Endodermal cell (in vitro differentiated cells): ENCODE measurements at regions not wholly inside any gene's neighbourhood (a gene's known extent, or its start where the extent isn't known, plus 50 kb on each side); places are given as distances from the start of the nearest gene placed in this dataset.
A peak's percentile ranks its signal among the peaks of the same experiment; 100 is the strongest.

ENCODE experiments used
- DNase-seq: peaks from one replicate; pipeline ENCODE4 v3.0.0-alpha.2; 2017
- H3K27ac ChIP-seq: 2 replicates; pipeline ENCODE4 v1.5.1; 2013; ENCODE audit warnings: mild to moderate bottlenecking, low read depth, low read length, moderate library complexity
- H3K27me3 ChIP-seq: 2 replicates; pipeline ENCODE4 v1.6.1; 2013; ENCODE audit warnings: mild to moderate bottlenecking, low read length, moderate library complexity; ENCODE audit not compliant: insufficient read depth, control insufficient read depth, poor library complexity, severe bottlenecking
- H3K36me3 ChIP-seq: 2 replicates; pipeline ENCODE4 v1.7.0; 2013; ENCODE audit warnings: mild to moderate bottlenecking, low read length, moderate library complexity; ENCODE audit not compliant: control insufficient read depth, insufficient read depth
- H3K4me1 ChIP-seq: one replicate; pipeline ENCODE4 v1.7.0; 2013; ENCODE audit warnings: low read length; ENCODE audit not compliant: control insufficient read depth, insufficient read depth
- H3K4me3 ChIP-seq: 2 replicates; pipeline ENCODE4 v1.5.1; 2013; ENCODE audit warnings: mild to moderate bottlenecking, low read length, moderate library complexity
- H3K9ac ChIP-seq: 2 replicates; pipeline ENCODE4 v1.6.1; 2013; ENCODE audit warnings: mild to moderate bottlenecking, low read length, moderate library complexity; ENCODE audit not compliant: poor library complexity, severe bottlenecking; ENCODE audit errors: extremely low read depth
- H3K9me3 ChIP-seq: 2 replicates; pipeline ENCODE4 v1.6.1; 2013; ENCODE audit warnings: mild to moderate bottlenecking, low read length, moderate library complexity; ENCODE audit not compliant: control insufficient read depth
- H3K27ac Mint-ChIP-seq: 2 replicates; pipeline ENCODE4 v1.8.0; 2020; ENCODE audit warnings: mixed read lengths
- H3K27me3 Mint-ChIP-seq: 2 replicates; pipeline ENCODE4 v1.8.0; 2021; ENCODE audit warnings: mild to moderate bottlenecking, mixed read lengths; ENCODE audit not compliant: insufficient read depth
- H3K36me3 Mint-ChIP-seq: 2 replicates; pipeline ENCODE4 v1.8.0; 2020; ENCODE audit warnings: low read depth, mixed read lengths
- H3K4me1 Mint-ChIP-seq: 2 replicates; pipeline ENCODE4 v1.8.0; 2020; ENCODE audit warnings: mixed read lengths
- H3K4me3 Mint-ChIP-seq: 2 replicates; pipeline ENCODE4 v1.8.0; 2020; ENCODE audit warnings: mild to moderate bottlenecking, moderate library complexity, mixed read lengths
- H3K9me3 Mint-ChIP-seq: 2 replicates; pipeline ENCODE4 v1.8.0; 2020; ENCODE audit warnings: mild to moderate bottlenecking, mixed read lengths
- WGBS, 2 experiments: methylation state at CpG; one replicate each; pipeline versions ENCODE4 v1.1.5 to v1.1.7; 2013; ENCODE audit warnings: missing lambda C conversion rate in 2 of 2, mixed read lengths in 1 of 2; ENCODE audit not compliant: insufficient coverage in 1 of 2, insufficient read length in 1 of 2; 5-methylcytosine and 5-hydroxymethylcytosine counted together
- TF ChIP-seq, protein P1 (sequence below): fragments of 200-600 bp; sonication (generic); conservative IDR thresholded peaks from 2 replicates; pipeline ENCODE4 v1.5.0; 2021; ENCODE audit warnings: antibody characterized with exemption, mild to moderate bottlenecking

DNA sequence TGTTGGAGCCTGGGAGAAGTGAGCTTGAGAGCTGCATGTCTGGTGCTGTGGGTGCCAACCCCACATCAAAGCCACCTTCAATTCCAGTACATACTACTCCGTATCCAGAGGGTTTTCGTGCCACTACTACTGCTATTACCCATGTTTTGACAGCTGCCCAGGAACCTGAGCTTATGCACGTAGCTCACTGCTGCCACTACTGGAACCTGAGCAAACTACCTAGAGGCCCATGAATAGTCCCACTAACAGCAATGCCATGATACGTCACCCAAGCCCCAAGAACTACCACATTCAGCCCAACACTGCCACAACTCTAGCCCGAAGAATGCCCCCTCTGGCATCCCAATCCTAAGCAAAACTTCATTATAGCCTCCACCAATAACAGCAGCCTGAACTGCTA, 215.2 kb upstream of the BCHE start:
- no peak overlapping the region for H3K27ac ChIP-seq
- no peak overlapping the region for H3K4me3 Mint-ChIP-seq
- H3K27me3 Mint-ChIP-seq: no peaks in the 10 kb centered on the region
- H3K9ac ChIP-seq: no peak overlapping the region
- TF ChIP-seq, protein P1, sequence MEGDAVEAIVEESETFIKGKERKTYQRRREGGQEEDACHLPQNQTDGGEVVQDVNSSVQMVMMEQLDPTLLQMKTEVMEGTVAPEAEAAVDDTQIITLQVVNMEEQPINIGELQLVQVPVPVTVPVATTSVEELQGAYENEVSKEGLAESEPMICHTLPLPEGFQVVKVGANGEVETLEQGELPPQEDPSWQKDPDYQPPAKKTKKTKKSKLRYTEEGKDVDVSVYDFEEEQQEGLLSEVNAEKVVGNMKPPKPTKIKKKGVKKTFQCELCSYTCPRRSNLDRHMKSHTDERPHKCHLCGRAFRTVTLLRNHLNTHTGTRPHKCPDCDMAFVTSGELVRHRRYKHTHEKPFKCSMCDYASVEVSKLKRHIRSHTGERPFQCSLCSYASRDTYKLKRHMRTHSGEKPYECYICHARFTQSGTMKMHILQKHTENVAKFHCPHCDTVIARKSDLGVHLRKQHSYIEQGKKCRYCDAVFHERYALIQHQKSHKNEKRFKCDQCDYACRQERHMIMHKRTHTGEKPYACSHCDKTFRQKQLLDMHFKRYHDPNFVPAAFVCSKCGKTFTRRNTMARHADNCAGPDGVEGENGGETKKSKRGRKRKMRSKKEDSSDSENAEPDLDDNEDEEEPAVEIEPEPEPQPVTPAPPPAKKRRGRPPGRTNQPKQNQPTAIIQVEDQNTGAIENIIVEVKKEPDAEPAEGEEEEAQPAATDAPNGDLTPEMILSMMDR: peak; percentile 64
- no peaks in the 10 kb centered on the region for H3K27me3 ChIP-seq
- H3K4me3 ChIP-seq: no peak overlapping the region
- peak; percentile 60 for DNase-seq
- no peak overlapping the region for H3K27ac Mint-ChIP-seq
- no peaks in the 10 kb centered on the region for H3K4me1 ChIP-seq
- 80 to 89% methylated on average over 1 to 5 of the region's 5 CpGs for WGBS, 2 experiments
- no peaks in the 10 kb centered on the region for H3K9me3 Mint-ChIP-seq
- H3K9me3 ChIP-seq: no peaks in the 10 kb centered on the region
- no peaks in the 10 kb centered on the region for H3K36me3 Mint-ChIP-seq
- H3K36me3 ChIP-seq: no peaks in the 10 kb centered on the region
- no peaks in the 10 kb centered on the region for H3K4me1 Mint-ChIP-seq

DNA sequence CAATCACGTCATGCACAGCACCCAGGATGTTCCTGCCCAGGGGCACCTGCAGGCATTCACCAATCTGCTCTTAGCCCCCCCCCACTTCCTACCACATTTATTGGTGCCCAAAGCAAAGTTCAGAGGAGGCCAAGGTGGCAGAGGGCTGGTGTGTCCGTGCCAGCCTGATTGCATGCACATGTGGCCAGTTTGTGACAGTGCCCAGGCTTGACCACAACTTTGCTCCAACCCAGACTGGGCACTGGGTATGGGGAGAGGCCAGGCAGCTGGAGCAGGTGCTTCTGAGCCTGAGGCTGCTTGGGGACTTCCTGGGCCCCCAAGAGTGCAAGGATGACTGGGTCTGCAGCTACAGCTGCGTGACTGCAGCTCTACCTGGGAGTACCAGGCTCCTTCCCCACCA, 192.3 kb upstream of the BCHE start:
- Histone ChIP-seq H3K4me3 (no peak overlapping the region), H3K9ac (no peak overlapping the region), H3K9me3 (no peaks in the 10 kb centered on the region), H3K27ac (no peak overlapping the region), H3K27me3 (no peaks in the 10 kb centered on the region), H3K36me3 (no peaks in the 10 kb centered on the region), H3K4me1 (no peaks in the 10 kb centered on the region)
- H3K4me1 Mint-ChIP-seq: no peaks in the 10 kb centered on the region
- H3K27me3 Mint-ChIP-seq: no peaks in the 10 kb centered on the region
- TF ChIP-seq, protein P1: no peak
- H3K4me3 Mint-ChIP-seq: no peak overlapping the region
- no peak for DNase-seq
- H3K36me3 Mint-ChIP-seq: no peaks in the 10 kb centered on the region
- 80 to 84% methylated on average over 1 to 3 of the region's 3 CpGs for WGBS, 2 experiments
- peaks cover 18% of the 10 kb centered on the region for H3K9me3 Mint-ChIP-seq
- H3K27ac Mint-ChIP-seq: no peak overlapping the region

DNA sequence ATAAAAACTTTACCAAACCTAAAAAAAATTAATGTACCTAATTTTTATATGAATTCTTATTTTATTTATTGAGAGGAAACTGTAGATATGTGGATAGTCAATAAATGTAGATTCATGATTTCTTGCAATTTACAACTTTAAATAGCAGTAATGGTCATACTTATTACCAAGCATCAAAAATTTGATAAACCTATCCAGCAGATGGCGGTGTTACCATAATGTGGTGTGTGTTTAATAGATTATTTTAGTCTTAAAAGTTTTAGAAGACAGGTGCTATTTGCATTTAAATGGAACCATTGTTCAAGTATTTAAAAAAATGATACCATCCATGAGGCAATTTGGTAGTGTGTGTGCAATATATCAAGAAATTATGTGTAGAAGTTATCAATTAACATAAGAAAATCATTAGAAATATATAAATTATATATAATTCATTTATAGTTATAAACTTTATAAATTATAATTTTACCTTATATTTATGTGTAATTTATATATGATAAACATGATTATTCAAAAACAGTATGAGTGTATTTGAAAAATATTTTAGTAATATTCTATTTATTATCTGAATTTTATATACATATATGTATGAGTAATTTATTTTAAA, 176.0 kb upstream of the BCHE start:
- H3K4me3 Mint-ChIP-seq: no peak overlapping the region

More for the DNA sequence above, 176.0 kb upstream of the BCHE start:
- no peak for DNase-seq
- H3K27ac Mint-ChIP-seq: no peak overlapping the region
- Histone ChIP-seq H3K9me3 (no peaks in the 10 kb centered on the region), H3K9ac (no peak overlapping the region), H3K4me3 (no peak overlapping the region), H3K4me1 (no peaks in the 10 kb centered on the region), H3K36me3 (no peaks in the 10 kb centered on the region), H3K27me3 (no peaks in the 10 kb centered on the region), H3K27ac (no peak overlapping the region)
- H3K9me3 Mint-ChIP-seq: no peaks in the 10 kb centered on the region
- TF ChIP-seq, protein P1: peak; percentile 84
- H3K36me3 Mint-ChIP-seq: no peaks in the 10 kb centered on the region
- 0% methylated on average over 1 of the region's 1 CpG; no CpG with 5 or more reads in 1 of the 2 experiments for WGBS, 2 experiments
- H3K27me3 Mint-ChIP-seq: no peaks in the 10 kb centered on the region
- H3K4me1 Mint-ChIP-seq: no peaks in the 10 kb centered on the region
